ENCODE measurements at regions not wholly inside any gene's neighbourhood (a gene's known extent, or its start where the extent isn't known, plus 50 kb on each side); places are given as distances from the start of the nearest gene placed in this dataset.

DNA sequence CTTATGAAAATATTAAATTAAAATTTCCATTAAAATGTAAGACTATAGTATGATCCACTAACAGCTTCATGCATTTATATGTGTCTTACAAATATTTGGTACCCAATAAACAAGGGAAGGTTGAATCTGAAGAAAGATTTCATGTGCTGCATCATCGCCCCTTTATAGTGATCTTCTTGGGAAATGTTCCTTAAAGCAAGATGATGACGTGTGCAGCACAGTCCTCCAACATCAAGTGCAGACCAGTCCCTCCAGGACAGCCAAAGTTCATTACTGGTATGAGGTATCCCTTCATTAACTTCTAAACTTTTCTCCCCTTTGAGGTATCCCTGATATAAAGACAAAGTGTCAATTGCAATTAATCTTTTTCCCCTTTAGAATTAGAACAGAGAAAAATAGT is 567.0 kb downstream of the METTL15 start:
- Mint-ChIP-seq H3K27ac (no peak overlapping the region), H3K36me3 (ENCODE audit: low read depth) (no peaks in the 10 kb centered on the region), H3K4me3 (no peak overlapping the region), H3K27me3 (no peaks in the 10 kb centered on the region), H3K9me3 (no peaks in the 10 kb centered on the region), H3K4me1 (ENCODE audit: low read depth) (no peaks in the 10 kb centered on the region)
- POLR2A ChIA-PET = no interaction called here
- Histone ChIP-seq H3K9me3 (ENCODE audit: control insufficient read depth in 1 of 2, insufficient read depth in 1 of 2, low read length in 2 of 2) (no peaks in the 10 kb centered on the region), H3K36me3 (ENCODE audit: insufficient read depth, low read length) (no peaks in the 10 kb centered on the region), H3K27ac (ENCODE audit: low read depth in 1 of 2, low read length in 2 of 2) (no peak overlapping the region), H3K4me1 (ENCODE audit: insufficient read depth, low read length) (no peaks in the 10 kb centered on the region), H3K27me3 (ENCODE audit: control insufficient read depth in 1 of 2, insufficient read depth in 2 of 2, low read length in 2 of 2) (no peaks in the 10 kb centered on the region), H3K4me3 (ENCODE audit: low read length) (no peak overlapping the region)
- CTCF ChIA-PET = no interaction called here
- intact Hi-C loops (cut with DNase I, micrococcal nuclease) = no loop called here
- ATAC-seq (ENCODE audit: poor library complexity) (no peak), DNase-seq (no peak)
- TF ChIP-seq, protein P1, sequence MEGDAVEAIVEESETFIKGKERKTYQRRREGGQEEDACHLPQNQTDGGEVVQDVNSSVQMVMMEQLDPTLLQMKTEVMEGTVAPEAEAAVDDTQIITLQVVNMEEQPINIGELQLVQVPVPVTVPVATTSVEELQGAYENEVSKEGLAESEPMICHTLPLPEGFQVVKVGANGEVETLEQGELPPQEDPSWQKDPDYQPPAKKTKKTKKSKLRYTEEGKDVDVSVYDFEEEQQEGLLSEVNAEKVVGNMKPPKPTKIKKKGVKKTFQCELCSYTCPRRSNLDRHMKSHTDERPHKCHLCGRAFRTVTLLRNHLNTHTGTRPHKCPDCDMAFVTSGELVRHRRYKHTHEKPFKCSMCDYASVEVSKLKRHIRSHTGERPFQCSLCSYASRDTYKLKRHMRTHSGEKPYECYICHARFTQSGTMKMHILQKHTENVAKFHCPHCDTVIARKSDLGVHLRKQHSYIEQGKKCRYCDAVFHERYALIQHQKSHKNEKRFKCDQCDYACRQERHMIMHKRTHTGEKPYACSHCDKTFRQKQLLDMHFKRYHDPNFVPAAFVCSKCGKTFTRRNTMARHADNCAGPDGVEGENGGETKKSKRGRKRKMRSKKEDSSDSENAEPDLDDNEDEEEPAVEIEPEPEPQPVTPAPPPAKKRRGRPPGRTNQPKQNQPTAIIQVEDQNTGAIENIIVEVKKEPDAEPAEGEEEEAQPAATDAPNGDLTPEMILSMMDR (IDR thresholded peaks at IDR 0.05) = no peak

DNA sequence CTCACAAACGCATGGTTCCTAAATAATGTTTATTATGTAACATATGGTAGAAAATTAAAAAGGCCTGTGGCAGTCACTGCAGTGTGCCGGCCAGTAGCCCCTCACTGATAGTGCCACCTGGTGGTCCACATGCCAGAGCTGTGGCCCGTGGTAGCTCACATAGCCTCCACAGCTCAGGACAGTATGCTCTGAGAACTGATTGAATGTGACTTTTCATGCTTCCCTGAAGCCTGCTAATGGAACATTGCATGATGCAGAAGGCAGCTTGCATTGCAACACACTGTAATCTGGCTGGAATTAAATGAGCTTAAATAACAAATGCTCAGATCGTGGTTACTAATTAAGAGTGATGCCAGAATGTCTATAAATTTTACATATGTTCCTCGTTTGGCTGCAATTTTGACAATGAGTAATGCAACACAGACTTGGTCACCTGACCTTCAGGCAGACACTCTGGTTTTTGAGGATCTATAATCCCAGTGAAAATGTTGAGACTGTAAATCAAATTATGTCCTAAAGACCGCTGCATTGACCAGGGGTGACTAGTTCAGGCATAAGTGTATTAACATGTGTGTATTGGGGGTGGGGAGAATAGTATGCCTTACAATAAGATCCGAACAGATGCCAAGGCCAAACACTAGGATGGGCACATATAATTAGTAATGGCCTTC is 566.4 kb downstream of the METTL15 start:
- TF ChIP-seq, protein P1 (IDR thresholded peaks at IDR 0.05) = no peak
- CTCF ChIA-PET = no interaction called here
- H3K9me3 Mint-ChIP-seq = no peaks in the 10 kb centered on the region

DNA sequence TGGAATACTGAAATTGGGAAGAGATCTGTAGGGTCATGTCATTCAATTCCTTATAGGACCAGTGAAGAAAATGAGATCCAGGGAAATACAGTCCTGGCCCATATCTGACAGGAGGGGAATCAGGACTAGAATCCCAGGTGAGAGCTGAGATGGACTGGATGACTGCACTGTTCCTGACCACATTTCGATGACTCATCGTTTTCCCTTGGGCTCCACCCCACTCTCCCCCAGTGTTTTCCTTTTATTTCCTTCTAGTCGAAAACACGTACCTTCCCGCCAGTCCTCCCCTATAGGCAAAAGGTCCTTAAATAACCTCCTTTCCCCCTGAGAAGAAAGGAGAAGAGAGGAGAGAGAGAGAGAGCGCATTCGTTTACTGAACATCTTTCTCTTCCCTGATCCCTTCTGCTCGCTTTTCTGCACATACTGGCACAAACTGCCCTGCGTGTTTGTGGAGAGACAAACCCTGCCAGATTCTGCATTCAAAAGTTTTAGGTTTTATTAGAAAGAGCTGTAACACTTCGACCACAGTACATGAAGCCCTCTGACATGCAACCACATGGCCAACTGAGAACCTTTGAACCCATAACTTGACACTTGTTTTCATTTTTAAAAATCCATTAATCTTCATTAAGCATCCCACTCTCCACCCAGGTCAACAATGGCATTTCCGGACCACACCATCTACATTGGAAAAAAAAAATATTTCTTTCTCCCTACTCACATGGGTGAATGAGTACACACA is 565.7 kb downstream of the METTL15 start:
- CTCF ChIA-PET = no interaction called here

More for the DNA sequence above, 566.4 kb downstream of the METTL15 start:
- Histone ChIP-seq H3K36me3 (ENCODE audit: insufficient read depth, low read length) (no peaks in the 10 kb centered on the region), H3K9me3 (ENCODE audit: control insufficient read depth in 1 of 2, insufficient read depth in 1 of 2, low read length in 2 of 2) (no peaks in the 10 kb centered on the region), H3K4me3 (ENCODE audit: low read length) (no peak overlapping the region), H3K27me3 (ENCODE audit: control insufficient read depth in 1 of 2, insufficient read depth in 2 of 2, low read length in 2 of 2) (no peaks in the 10 kb centered on the region), H3K27ac (ENCODE audit: low read depth in 1 of 2, low read length in 2 of 2) (no peak overlapping the region), H3K4me1 (ENCODE audit: insufficient read depth, low read length) (no peaks in the 10 kb centered on the region)
- ATAC-seq (ENCODE audit: poor library complexity) (no peak), DNase-seq (no peak)
- intact Hi-C loops (cut with DNase I, micrococcal nuclease) = no loop called here
- no peaks in the 10 kb centered on the region for H3K36me3 Mint-ChIP-seq (ENCODE audit: low read depth)
- no peaks in the 10 kb centered on the region for H3K27me3 Mint-ChIP-seq
- POLR2A ChIA-PET = no interaction called here
- H3K4me3 Mint-ChIP-seq = no peak overlapping the region
- no peak overlapping the region for H3K27ac Mint-ChIP-seq
- H3K4me1 Mint-ChIP-seq (ENCODE audit: low read depth) = no peaks in the 10 kb centered on the region

More for the DNA sequence above, 565.7 kb downstream of the METTL15 start:
- Histone ChIP-seq H3K4me3 (ENCODE audit: low read length) (no peak overlapping the region), H3K36me3 (ENCODE audit: insufficient read depth, low read length) (no peaks in the 10 kb centered on the region), H3K9me3 (ENCODE audit: control insufficient read depth in 1 of 2, insufficient read depth in 1 of 2, low read length in 2 of 2) (no peaks in the 10 kb centered on the region), H3K27ac (ENCODE audit: low read depth in 1 of 2, low read length in 2 of 2) (no peak overlapping the region), H3K4me1 (ENCODE audit: insufficient read depth, low read length) (no peaks in the 10 kb centered on the region), H3K27me3 (ENCODE audit: control insufficient read depth in 1 of 2, insufficient read depth in 2 of 2, low read length in 2 of 2) (no peaks in the 10 kb centered on the region)
- H3K4me1 Mint-ChIP-seq (ENCODE audit: low read depth) = no peaks in the 10 kb centered on the region
- no peaks in the 10 kb centered on the region for H3K9me3 Mint-ChIP-seq
- TF ChIP-seq, protein P1 (IDR thresholded peaks at IDR 0.05) = no peak
- H3K4me3 Mint-ChIP-seq = no peak overlapping the region
- intact Hi-C loops (cut with DNase I, micrococcal nuclease) = no loop called here
- no peak overlapping the region for H3K27ac Mint-ChIP-seq
- DNase-seq (no peak), ATAC-seq (ENCODE audit: poor library complexity) (no peak)
- POLR2A ChIA-PET = no interaction called here
- H3K27me3 Mint-ChIP-seq = no peaks in the 10 kb centered on the region
- no peaks in the 10 kb centered on the region for H3K36me3 Mint-ChIP-seq (ENCODE audit: low read depth)

Data from CD4-positive, alpha-beta T cell (primary cell).